ENCODE measurements at regions not wholly inside any gene's neighbourhood (a gene's known extent, or its start where the extent isn't known, plus 50 kb on each side); places are given as distances from the start of the nearest gene placed in this dataset.

DNA sequence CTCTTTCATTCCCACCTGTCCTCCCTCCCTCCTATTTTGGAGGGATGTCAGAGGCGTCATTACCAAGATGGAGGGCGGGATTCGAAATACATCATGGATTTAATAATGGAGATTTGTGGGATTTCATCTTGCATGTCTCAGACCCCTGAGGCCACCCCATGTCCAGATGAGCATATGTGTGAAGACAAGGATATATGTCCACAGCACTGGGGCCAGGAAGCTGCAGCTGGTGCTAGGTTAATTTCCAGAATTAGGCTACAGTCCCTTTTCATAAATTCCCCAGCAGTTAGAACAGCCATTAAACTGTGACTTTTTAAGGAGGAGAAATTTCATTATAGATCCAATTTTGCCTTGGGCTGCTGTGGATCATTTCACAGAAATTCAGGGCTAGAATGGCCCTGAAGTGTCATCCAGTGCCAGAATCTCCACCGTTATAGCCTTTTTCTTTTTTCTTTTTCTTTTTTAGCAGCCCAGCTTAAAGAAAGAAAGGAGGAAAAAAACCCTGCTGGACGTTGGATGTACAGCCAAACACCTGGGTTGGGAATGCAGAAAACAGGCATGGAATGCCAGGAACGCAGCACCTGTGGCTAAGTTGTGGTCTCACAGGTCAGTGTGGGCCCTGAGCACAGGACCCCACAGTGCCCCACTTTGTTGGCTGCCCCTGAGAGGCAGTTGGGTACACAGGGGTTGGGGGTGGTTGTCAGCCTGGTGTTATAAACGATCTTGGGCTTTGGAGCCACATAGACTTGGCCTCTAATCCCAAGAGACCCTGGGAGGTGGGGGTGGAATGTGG lies 50.2 kb upstream of the CXCL14 start:
- ATAC-seq (no peak), DNase-seq (no peak)

Measured in stimulated activated naive CD8-positive, alpha-beta T cell treated with anti-CD3 and anti-CD28 coated beads, Interleukin-15, Interleukin-2, amounts not matched to agents 100 U/mL and 50 U/mL, for 24 hours (primary cell).